NT2/D1 (cell line): ENCODE measurements at regions not wholly inside any gene's neighbourhood (a gene's known extent, or its start where the extent isn't known, plus 50 kb on each side); places are given as distances from the start of the nearest gene placed in this dataset.

Experiments
- SUZ12 ChIP-seq: IDR thresholded peaks from 2 replicates; pipeline ENCODE4 v1.6.1; 2011; ENCODE audit not compliant: insufficient read length, insufficient read depth; ENCODE audit errors: extremely low read depth
- YY1 ChIP-seq: IDR thresholded peaks from 2 replicates; pipeline ENCODE4 v1.6.1; 2011; ENCODE audit not compliant: insufficient read length, insufficient read depth
- ZNF274 ChIP-seq: IDR thresholded peaks from 2 replicates; pipeline ENCODE4 v1.6.1; 2011; ENCODE audit warnings: mild to moderate bottlenecking, low read depth, low read length

DNA sequence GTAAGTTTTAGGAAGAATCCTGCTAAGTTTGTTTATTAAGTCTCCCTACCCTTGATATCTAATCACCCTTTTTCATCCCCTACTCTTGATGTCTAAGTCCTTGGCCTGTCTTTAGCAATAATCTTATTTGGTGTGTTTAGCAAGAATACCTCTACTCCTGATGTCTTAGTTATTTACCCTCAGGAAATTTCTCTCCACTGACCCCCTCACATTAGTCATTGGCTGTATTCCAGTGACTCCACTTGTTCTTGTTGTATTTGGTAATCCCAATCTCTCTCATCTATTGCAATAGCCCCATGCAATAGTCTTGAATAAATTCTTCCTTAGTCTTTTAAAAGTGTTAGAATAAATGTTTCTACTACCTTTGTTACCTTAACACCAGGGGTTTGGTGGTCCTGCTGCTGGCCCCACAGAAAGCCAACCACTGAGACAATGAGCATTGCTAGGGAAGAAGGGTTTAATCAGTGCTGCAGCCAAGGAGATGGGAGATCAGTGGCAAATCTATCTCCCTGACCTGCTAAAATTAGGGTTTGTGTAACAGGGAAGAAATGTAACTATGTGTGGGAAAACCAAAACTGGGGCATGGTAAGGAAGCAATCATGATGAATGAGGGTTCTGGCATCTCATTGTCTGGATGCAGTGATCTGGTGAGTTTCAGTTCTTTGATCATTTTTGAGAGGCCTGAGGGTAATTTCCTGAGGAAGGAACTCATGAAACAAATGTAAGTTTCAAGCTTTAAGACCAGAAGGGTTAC, 236.4 kb upstream of the DAB2 start:
- no peak for TF ChIP-seq ZNF274
- TF ChIP-seq SUZ12 = no peak
- no peak for TF ChIP-seq YY1
